Islet of Langerhans (tissue), 1 donor: ENCODE measurements at regions not wholly inside any gene's neighbourhood (a gene's known extent, or its start where the extent isn't known, plus 50 kb on each side); places are given as distances from the start of the nearest gene placed in this dataset.

ENCODE experiments used
- FAIRE-seq: peaks from one replicate; lab custom pipeline; 2011; peaks lifted over from hg19 to GRCh38; lab: Jason Lieb, UNC

DNA sequence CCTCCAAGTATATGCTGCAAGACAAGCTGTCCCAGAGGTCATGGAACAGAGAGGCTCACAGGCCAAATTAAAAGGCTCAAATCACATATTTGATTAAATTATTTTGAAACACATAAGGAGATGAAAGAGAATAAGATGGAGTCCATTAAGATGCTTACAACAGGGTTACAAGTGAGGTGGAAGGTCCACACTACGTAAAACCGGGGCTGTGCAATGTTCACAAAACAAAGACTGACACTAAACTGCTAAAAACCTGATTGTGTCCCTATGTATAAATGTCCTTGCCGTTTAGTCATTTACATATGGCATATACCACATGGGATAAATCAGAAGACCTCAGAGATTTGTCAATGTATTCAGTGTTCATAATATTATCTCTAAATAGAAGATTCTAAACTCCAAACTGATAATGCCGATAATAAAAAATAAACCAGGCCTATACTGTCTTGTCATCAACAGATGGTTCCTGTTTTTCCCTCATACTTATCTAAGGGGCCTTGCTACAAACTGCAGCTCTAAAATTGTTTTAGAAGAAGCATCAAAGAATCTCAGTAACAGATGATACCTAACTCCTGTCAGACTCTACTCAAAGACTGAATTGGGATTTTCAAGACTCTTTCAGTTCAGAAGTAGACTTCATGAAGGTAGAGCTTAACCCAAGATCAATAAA, 51.8 kb upstream of the RIPOR2 start:
- FAIRE-seq, result no peak

DNA sequence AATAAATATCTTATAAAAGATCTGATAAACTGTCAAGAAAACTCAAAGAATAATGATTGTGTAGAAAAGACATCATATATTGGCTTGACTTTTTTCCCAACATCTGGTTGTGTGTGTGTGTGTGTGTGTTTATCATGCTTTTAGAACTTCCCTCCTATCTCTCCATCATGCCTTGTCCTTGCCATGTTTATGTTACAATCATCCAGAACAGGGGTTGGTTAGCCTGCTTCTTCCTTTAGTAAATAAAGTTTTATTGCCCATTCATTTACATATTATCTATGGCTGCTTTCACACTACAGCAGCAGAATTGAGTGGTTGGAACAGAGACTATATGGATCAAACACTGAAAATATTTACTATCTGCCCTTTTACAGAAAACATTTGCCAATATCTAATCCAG, 52.8 kb upstream of the RIPOR2 start:
- FAIRE-seq, result no peak

DNA sequence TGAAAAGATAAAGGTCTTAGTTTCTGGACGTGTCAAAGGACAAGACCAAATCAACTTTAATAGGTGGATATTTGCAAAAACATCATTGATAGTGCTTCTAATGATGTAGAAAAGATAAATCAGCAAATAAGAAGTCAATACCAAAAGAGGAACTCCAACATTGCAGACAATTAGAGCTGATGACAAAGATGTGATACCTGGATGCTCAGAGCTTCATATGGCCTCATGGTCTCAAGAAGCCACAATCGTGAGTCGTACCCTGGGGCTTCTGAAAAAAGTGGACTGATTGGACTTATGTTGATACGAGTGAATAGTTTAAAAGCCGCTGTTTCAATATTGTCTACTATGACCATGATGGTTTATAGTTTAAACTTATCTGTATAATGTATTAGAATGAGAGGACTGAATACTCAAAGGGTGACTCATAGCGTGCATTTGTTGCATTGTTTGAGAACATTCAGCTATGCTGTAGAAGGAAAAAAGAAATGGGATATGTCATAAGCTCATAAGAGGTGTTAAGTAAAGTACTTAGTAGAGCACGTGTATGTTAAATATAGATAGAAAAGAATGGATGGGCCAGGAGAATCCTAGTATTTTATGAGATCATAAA, 54.6 kb upstream of the RIPOR2 start:
- FAIRE-seq, result no peak

DNA sequence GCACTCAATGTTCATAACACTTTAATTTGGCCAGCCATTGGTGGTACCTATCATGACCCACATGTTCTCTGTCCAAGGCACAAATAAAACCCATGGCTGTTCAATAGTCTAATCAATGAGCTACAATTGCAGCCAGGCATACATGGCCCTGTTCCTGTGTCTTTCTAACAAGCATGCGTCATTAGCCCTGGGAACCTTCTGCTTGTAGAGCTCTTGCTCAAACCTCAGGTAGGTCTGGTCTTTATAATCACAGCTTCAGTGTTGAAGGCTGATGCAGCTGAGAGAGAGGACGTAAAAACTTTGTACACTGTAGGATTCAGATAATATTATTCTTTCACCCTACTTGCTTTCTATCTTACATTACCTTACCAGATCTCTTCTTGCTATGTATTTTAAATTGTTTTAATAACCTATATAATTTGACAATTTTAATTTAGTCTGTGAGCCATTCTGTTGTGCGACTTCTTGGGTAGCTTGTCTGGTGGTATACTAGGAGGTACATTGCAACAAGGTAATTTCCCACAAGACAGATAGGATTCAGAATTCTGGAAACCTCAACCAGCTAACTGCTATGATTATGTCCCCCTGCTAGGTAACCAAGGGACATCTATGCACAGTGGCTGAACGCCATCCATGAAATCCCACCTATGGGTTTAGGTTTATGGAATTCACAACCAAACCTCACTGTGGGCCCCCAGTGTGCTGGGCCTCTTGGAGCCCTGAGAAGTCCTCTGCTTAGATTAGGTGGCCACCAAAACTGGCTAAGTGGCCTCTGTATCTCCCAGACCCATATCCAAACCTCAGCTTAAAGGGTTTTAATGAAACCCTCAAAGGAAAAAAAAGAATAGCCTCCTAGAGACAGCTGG, 55.4 kb upstream of the RIPOR2 start:
- FAIRE-seq, result no peak

DNA sequence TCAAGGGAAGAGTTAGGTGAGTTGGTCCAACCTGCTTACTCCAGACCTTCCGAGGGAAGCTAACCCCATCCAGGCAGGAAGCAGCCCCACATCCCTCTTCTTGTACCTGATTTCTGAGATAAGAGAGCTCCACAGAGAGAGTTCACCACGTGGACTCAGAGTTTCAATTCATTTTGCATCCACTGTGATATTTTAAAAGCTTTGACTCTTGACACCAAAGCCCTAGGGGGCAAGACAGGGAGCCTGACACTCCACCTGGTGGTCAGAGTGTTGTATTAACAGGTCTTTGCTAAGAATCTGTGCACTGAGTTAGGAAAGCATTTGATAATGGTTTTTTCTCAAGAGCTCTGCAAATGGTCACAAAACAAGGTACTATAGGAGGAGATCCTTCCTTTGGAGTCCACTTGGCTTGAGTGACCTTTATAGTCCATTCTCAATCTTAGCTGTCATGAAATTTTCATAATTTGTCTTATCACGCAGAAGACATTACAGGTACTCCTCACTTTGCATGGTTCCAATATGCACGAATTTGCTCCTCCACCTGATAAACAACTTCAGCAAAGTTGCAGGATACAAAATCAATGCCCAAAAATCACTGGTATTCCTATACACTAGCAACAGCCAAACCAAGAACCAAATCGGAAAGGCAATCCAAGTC, 56.2 kb upstream of the RIPOR2 start:
- peak; percentile 41 for FAIRE-seq

DNA sequence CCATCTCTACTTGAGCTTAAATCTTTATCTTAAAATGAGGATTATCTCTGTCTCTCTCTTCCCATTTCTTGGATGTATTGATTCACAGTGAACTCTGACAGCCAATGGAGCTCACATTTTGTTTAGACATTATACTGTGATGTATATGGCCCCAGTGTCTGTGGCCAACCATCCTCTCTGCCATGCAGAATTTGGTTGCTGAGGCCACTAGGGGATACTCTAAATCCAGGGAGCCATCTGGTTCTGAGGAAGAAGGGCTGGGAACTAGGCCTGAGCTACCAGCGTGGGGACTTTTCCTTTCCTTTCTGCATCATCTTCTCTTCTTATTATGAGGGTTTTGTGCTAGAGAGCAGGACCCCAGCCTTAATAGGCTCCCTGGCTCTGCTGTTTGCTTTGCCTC, 59.1 kb upstream of the RIPOR2 start:
- no peak for FAIRE-seq

DNA sequence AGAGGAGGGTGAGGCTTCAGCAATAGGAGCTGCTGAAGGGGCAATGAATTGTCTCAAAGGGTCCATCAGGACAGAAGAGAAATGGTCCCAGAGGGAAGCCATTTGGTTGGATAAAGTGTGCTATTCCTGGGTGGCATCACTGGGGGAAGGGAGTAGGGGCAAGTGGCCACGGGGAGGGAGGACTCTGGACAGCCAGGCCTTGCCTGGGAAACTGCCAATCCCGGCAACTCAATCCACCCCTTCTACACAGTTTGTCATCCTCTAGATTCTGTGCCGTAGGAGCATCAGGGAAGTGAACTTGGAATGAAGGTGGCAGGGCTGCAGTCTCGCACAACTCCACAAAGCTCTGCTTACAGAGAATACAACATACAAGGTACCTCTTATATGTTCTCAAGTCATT, 59.5 kb upstream of the RIPOR2 start:
- FAIRE-seq, result no peak

DNA sequence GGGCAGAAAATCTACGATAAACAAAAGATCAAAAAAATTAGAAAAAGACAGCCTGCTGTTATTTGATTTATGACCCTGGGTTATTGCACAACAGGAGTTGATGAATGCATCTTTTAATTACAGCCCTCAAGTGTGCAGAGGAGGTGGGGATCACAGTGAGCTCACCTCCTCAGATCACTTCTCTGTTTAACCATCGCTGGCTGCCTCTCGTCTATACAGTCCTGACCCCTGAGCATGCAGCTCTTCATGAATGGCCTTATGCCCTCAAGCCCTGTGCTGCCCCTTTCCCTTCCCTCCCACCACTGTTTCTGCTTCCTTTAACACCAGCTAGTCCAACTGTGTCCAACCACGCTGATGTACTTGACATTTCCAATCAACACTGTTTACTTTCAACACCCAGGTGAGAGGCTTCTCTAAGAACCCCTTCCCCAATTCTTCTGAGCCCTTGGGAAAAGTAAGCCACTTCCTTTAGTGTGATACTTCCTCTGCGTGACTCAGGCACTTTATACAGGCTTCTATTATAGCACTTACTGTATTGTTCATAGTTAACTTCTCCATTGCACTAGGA, 60.6 kb upstream of the RIPOR2 start:
- FAIRE-seq, result no peak

DNA sequence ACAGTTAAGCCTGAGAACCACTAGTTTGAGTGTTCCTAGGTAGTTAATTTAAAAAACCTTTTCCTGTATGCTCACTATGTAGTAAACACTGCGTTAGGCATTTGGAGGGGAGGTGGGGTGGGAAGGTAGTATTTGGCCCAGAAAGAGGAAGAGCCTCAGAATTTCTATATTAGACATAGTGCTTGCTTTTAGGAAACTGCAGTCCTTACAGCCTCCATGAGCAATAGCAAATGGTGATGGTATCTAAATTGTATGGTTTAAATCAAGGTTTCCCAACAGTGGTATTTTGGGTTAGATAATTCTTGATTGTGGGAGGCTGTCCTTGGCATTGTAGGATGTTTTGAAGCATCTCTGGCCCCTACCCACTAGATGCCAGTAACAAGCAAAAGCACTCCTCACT, 61.5 kb upstream of the RIPOR2 start:
- FAIRE-seq, result no peak

DNA sequence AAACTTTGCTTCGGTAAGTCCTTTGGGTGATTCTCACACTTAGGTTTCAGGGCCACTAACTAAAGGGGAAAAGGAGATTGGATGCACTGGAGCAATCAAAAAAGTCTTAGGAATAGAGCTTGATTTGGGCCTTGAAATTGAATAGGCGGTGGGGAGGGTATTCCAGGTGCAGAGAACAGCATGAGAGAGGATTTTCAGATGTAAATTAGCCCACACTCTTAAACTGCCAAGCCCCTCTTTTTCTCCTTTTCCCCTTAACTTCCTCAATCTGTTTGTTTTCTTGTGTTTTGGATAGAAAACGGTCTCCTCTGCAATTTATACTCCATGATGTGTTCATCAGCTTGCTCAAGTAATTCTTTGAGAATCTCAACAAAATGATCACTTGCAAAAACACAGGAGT, 62.1 kb upstream of the RIPOR2 start:
- no peak for FAIRE-seq

DNA sequence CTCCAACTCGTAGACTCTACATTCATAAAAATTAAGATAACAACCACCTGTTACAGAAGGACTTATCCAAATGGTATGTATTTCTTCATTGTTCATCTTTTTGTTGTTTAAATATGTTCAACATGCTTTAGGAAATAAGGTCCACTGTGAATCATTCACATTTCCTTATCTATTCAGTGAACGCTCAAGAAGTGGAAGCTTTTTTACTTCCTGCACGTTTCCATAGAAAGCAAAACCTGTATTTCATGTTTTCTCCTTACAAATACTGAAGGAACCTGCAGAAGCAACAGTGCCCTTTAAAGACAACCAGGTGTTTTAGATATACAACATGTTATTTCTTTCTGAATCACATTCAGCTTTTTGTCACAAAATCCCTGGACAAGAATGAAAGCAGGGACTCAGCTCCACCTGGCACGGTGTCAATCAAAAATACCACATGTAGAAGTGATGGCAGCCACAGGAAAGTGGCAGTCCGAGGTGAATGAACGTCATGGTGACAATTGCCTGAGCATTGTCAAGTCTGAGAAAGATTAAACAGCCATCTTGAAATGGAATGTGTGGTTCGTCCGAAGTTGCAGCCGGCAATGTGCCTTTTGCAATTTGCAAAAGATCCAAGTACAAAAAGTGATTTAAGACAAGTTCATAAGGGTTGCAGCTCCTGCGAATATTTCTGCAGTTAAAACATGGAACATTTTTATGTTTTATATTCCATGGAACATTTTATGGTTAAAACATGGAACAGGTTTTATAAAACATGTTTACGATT, 66.7 kb upstream of the RIPOR2 start:
- FAIRE-seq, result no peak

DNA sequence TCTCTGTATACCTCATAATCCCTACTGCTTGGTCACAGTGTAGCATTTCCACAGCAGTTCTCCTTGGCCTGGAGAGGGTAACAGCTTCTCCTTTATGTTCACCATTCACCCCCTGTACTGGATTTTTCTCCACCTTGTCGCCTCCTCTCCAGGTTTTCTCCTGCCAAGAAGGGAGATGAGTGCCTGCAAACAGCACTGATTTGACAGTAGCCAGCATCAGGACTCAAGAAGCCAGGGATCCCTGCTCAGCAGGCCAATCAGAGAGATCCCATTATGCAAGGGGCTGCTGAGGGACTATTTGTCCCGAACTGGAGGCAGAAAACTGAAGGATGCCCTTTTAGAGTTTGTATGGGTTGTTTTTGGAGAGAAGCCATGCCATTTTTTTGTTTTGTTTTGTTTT, 68.6 kb upstream of the RIPOR2 start:
- FAIRE-seq, result no peak

DNA sequence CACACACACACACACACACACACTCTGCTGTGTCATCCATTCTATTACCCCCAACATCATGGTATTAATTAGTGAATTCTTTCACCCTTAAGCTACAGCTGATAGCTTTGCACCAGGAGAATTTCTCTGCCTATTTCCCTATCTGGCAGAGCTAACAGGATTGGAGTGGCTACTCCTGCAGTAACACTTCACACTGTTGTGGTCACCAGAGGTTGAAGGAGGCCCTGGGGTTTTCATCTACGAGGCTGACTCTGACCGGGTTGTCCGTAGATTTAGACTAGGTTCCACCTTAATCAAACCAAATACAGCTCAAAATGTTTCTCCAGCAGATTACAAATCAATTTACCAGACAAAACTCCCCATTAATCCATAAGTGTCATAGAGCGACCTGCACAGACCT, 69.2 kb upstream of the RIPOR2 start:
- FAIRE-seq, result no peak

DNA sequence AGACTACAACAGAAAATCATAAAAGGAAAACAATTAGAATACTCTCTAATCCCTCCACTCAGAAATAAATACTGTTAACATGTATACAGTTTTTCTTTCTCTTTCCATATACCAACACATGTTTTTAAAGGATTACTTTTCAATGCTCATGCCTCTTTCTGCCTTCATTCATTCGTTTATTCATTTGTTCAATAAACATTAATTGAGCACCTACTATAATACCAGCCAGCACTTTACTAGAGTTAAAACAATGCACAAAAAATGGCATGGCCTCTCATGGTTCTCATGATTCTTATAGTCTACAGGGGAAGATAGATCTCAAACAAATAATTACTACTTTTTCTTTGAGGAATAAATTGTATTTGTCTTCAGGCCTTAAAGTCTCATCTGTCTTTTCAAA, 70.3 kb upstream of the RIPOR2 start:
- FAIRE-seq, result no peak

DNA sequence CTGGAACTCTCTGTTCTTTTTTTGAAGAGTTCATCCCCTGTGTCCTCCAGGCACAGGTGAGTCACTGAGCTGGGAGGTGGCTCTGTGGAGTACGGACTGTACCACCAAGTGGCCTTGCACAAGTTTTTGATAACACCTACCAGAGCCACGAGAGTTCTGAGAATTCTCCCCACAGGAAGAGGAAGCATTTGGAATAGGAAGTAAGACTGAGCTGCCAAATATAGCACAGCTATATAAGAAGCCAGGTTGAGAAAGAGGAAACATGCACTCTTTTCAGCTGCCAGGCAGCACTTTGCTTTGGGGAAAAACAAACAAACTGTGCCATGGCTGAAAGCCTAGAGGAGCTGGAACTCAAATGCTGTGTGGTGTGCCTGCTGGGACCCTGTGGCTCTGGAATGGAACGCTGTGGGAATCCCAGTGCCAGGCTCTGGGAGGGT, 70.8 kb upstream of the RIPOR2 start:
- peak; percentile 56 for FAIRE-seq

DNA sequence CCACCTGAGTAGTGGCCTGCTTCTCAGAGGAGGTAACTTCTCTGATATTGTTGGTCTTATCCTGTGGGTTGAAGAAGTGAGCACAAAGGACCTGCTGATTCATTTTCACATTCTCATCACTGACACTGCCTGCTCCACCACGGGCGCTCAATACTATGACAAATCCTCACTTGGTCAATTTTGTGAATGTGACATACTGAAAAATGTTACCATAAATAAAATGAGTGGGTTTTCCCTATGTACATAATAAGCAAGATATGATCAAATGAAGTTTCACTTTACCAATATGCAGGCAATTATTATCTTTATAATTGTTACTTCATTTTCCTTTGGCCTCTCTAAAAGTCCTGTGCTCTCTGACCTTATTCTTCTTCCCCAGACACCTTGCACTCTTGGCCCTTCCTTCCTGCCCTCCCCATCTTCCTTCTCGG, 71.5 kb upstream of the RIPOR2 start:
- FAIRE-seq, result no peak

DNA sequence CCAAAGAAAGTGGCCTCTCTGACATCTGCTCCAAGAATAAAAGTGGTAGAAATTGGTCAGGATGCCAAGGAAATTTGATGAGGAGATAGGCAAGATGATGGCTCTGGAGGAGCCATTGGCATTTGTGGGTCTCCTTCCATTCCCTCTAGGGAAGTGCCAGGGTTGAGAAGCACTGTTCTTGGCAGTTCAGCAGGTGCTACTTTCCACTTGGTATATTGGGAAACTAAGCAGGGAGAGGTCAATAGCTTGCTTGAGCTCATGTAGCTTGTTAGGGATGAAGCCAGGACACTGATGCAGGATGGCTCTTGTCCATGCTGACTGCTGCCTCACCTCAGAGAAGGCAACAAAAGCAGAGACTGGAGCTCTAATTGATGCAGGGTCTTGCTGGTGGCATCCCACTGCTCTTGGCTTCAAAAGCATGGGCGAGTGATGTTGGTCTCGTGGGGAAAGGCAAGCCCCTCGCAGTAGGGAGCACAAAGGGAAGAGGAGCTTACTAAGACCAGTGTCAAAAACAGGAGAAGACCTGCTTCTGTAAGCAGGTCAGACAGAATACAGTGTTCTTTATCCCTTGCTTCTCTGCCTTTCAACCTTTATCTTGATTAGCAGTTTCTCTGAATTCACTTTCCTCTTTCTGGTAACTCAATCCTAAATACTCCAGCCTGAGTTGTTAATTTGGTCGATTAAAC, 73.1 kb upstream of the RIPOR2 start:
- no peak for FAIRE-seq

DNA sequence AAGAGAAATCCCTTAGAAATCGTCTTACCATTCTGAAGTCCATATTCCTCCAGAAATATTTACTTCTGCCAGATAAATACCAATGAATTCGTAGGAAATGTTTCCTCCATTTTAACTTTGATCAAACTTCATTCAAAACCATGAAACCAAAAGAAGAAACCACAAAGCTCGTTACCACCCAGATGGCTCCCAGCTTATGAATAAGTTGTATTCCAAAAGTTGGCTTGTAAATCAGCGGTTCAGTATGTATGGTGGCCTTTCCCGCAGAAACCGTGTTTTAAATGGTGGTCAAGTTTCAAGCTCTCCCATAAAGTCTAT, 73.6 kb upstream of the RIPOR2 start:
- no peak for FAIRE-seq

DNA sequence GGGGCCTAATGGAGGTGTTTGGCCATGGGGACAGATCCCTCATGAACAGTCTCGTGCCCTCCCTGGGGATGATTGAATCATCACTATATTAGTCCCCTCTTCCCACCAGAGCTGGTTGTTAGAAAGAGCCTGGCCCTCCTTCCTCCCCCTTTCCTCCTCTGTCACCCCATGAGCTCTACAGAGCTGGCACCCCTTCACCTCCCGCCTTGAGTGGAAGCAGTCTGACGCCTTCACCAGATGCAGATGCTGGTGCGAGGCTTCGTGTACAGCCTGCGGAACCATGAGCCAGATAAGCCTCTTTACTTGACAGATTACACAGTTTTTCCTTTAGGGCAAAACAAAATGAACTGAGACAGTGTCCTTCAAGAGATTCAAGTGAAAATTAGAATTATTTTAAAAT, 74.4 kb upstream of the RIPOR2 start:
- no peak for FAIRE-seq

DNA sequence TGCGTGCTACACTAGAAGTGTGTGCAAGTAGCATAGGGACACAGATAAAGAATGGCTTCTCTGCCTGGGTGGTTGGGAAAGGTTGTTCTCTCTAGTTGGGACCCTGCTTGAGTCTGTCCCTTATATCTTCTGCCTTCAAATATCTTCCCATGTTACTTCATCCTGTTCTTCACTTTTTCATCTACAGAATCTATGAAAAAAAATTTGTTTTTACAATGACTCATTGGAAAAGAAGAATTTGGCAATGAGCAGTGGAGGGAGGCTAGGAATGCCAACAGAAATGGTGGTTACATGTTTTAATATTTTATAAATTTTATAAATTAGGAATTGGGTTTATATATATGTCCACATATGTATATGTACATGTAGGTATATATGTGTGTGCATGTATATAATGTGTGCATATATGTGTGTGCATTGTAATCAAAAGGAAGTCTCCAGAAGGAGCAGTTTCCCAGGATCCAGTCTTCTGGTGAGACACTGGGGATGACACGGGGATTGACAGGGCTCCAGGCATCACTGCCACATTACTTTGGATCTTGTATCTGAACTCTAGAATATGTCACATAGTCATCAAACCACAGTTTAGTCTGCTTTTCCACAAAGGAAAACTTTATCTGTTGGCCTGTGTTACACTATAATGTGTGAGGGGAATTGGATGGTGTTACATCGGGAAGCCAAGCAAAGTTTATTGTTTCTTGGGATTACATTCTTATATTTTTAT, 75.3 kb upstream of the RIPOR2 start:
- FAIRE-seq, result no peak

DNA sequence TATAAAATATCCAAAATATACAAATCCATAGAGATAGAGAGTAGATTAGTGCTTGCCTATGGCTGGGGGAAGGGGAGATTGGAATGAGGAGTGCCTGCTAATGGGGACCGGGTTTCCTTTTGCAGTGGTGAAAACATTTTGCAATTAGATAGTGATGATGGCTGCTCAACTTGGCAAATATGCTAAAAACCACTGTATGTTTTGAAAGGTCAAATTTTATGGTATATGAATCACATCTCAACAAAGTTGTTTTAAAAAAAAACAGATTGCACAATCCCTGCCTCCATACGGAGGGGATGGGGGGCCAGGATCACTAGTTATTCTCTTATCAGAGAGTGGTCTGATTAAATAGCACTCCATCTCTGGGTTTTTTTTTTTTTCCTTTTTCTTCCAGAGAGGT, 76.9 kb upstream of the RIPOR2 start:
- FAIRE-seq, result no peak
